HG03064 (cell line): ENCODE measurements at regions not wholly inside any gene's neighbourhood (a gene's known extent, or its start where the extent isn't known, plus 50 kb on each side); places are given as distances from the start of the nearest gene placed in this dataset.

Experiments
- ATAC-seq: cut with Tn5 transposase; IDR thresholded peaks from one replicate; pipeline ENCODE4 v1.9.1; 2021; ENCODE audit warnings: low read depth; ENCODE audit not compliant: unreplicated experiment

DNA sequence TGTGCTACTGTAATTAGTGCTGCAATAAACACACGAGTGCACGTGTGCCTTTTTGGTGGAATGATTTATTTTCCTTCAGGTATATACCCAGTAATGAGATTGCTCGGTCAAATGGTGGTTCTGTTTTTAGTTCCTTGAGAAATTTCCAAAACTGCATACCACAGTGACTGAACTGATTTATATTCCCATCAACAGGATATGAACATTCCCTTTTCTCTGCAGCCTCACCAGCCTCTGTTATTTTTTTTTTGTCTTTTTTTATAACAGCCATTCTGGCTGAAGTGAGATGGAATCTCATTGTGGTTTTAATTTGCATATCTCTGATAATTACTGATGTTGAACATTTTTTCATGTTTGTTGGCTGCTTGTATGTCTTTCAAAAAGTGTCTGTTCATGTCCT, 922.9 kb upstream of the LRRN3 start:
- no peak for ATAC-seq

GRCh38 chr7:110170841-110171240, 920.1 kb upstream of the LRRN3 start:
- no peak for ATAC-seq

DNA sequence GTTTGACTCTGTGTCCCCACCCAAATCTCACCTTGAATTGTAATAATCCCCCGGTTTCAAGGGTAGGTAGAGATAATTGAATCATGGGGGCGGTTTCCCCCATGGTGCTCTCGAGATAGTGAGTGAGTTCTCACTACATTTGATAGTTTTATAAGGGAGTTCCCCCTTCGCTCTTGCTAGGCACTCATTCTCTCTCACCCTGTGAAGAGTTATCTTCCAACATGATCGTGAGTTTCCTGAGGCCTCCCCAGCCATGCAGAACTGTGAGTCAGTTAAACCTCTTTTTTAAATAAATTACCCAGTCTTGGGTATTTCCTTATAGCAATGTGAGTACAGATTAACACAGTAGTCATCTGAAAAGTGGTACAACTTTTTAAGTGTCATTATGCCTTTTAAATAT, 913.5 kb upstream of the LRRN3 start:
- ATAC-seq, result no peak

- no peak for ATAC-seq
These were observed 911.9 kb upstream of the LRRN3 start for GRCh38 chr7:110179037-110179436.

GRCh38 chr7:110181768-110182167, 909.2 kb upstream of the LRRN3 start:
- ATAC-seq, result no peak

DNA sequence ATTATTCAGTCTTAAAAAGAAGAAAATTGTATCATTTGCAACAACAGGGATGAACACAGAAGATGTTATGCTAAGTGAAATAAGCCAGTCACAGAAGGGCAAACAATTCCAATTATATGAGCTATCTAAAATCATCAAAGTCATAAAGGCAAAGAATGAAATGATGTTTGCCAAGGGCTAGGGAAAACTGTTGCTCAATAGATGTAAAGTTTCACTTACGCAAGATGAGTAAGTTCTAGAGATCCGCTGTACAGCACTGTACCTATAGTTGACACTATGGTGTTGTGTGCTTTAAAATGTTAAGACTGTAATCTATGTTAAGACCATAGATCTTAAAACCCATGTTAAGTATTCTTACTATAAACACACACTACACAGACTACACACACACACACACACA, 904.6 kb upstream of the LRRN3 start:
- ATAC-seq, result no peak

GRCh38 chr7:110187877-110188554, 902.9 kb upstream of the LRRN3 start:
- ATAC-seq, result no peak

GRCh38 chr7:110204527-110204926, 886.4 kb upstream of the LRRN3 start:
- ATAC-seq, result no peak

GRCh38 chr7:110205899-110206298, 885.0 kb upstream of the LRRN3 start:
- ATAC-seq, result no peak

DNA sequence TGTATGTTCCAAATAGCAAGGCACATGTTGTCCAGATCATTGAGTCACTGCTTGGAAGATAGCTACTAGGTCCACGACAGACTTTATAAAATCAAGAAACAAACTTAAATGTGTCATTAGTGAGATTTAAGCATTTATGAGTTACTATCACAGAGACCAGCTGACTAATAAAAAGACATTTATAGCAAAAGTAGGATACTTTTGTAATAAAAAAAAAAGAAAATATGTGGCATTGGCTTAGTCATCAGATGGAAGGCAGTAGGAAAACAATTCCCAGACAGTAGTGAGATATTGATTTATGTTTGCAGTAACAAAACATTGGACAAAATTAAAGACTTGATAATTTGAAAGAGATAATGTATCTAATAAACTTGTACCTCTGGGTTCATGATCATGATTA, 881.0 kb upstream of the LRRN3 start:
- ATAC-seq, result no peak

DNA sequence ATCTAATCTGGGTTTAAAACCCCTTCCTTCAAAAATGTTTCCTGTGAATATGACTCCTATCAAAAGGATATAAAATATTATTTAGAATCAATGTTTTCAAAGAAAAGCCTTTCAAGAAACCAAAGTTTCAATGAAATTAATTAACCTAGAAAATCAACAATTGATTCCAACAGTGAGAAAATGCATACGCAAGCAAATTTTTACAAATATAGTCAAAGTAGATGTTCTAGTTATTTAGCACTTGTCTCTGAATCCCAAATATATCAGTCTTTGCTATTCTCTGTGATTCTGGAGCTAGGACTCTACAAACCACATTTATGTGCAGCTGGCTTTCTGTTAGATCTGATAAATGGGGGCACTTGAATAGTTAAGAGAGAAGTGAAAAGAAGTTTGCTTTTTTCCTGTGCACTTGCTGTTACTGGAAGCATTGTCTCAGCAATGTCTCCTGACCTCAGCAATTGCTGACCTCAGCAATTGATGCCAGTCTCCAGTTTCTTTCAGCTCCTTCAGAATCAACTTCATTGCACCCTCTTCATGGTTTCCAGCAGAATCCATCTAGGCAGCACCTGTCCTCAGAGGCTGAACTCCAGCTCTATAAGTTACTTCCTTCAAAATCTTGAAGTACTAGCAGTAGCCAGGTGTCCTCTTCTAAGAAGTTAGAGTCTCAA, 879.9 kb upstream of the LRRN3 start:
- ATAC-seq, result no peak

GRCh38 chr7:110224643-110225042, 866.3 kb upstream of the LRRN3 start:
- no peak for ATAC-seq

DNA sequence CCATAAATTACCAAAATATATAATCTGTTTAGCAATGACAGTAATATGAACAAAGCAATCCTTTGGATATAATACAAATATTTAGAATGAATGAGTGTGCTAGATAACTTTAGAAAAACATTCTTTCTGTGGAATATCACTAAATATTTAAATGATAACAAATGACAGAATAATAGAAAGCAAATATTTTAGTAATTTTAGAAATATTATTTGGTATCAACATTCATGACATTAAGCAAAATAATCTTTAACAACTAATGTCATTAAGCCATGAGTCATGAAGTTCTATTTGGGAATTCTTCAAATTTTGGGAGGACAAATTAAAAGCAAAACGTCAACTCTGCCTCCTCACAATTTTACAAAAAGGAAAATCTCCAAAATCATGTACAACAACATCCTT, 844.8 kb upstream of the LRRN3 start:
- ATAC-seq, result no peak

- ATAC-seq, result no peak
These were observed 837.8 kb upstream of the LRRN3 start for GRCh38 chr7:110253093-110253492.

DNA sequence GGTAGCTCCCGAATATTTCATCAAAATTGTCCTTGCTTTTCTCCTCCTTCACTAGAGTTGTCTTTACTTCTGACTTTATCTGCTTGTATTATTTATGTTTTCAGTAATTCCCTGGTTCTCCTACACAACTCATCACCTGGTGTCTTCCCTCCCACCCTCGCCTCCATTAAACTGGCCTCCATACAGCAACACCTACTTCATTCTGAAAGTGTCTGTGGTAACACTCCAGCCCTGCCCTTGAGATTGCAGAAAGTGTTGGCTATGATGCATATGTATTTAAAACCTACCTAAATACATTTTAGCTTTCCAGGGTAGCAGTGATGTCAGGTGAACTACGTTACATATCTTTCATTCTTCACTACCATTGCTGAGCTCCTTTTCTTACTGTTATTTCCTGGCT, 833.3 kb upstream of the LRRN3 start:
- no peak for ATAC-seq

DNA sequence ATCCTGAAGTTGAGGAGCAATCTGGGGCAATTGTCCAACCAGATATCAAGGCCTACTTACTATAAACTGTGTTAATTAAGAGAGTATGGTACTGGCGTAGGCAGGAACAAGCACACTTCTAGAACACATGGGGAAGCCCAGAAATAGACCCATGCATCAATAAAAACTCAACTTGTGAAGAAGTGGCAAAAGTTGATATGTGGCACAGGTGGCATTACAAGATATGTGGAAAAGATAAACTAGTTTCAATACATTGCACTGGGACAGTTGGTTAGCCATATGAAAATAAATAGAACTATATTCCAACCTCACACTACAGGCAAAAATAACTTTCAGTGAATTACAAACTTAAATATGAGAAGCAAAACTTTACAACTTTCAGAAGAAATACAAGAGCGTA, 828.7 kb upstream of the LRRN3 start:
- no peak for ATAC-seq

- ATAC-seq, result no peak
These were observed 826.6 kb upstream of the LRRN3 start for GRCh38 chr7:110264288-110264687.

DNA sequence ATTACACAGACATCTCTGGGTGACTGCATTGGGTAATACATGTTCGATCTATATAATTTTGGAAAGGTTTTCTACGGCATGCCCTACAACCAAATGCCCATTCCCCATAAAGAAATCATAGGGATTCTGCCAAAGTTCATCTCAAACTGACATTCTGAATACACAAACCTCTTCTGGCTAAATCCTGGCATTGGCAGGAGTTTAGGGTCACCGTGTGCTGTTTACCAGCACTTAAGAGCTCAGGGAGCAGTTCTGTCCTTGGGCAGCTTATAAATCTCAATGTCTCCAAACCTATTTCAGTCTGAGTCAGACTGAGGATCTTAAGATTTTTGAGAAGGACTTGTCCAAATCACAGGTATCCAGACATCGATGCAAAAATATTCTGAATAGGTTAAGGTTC, 809.6 kb upstream of the LRRN3 start:
- no peak for ATAC-seq

DNA sequence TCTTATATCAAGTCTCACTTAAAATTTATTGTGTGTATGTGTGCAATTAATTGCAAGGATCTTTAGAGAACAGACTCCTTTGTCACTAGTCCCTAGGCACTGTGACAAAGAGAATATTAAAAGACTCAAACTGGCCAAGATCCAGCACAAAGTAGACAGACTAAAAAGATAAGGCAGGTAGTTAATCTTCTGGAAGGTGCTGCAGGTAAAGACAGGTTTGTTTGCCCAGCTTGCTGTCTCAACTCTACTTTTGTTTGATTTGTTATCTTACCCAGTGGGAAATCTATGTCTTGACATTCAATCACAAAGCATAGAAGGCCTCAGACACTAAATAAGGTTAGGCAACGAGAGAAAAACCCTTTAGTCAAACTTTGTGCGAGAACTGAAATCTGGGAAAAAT, 807.9 kb upstream of the LRRN3 start:
- no peak for ATAC-seq

DNA sequence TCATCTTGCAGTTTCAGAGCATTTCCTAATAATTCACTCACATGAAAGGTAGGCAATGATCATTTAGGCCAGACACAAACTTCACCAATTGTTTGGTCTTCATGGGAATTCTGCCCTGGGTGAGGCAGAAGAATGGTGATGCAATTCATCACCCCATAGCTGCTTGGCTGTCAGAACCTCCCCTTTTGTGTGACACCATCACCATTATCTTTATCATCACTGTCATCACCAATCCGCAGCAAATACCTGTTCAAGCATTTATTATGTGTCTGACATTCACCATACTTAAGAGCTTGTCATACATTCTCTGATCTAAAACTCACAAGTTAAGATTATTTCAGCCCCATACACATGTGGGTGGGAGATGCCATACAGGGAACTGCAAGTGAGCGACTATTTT, 799.5 kb upstream of the LRRN3 start:
- ATAC-seq, result no peak

DNA sequence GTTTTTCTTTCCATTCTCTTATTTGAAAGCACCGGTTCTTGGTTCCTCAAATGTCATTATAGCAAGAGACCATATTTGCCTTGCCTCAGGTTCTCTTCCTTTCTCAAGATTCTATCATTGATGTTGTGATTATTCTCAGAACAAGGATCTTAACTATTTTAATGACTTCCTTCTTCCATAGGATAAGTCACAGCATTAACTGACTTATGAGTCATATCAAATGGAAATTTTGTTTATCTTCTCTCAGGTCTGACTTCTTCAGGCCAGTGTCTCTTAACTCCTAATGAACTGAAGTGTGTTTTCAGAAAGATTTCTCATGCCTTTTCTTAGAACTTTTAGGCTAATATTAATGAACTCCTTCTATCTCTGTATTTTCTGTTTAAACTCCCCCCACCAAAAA, 794.6 kb upstream of the LRRN3 start:
- no peak for ATAC-seq

DNA sequence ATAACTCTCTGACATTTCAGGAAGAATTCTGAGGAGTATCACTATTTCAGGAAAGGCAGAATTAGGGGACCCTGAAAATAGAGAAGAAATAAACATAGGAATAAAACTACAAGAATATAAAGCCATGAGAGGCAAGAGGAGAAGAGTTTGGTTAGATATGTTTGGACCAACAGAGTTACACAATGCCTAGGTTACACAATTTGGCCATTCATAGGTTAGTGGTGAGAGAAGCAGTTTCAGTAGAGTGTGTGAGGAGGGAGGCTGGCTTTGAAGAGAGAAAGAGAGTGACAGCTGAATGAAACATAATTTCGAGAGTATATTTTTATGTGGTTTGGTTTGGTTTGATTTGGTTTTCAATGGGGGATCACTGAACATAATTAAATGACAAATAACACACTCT, 783.2 kb upstream of the LRRN3 start:
- no peak for ATAC-seq

- ATAC-seq, result no peak
These were observed 782.1 kb upstream of the LRRN3 start for GRCh38 chr7:110308791-110309190.
